ENCODE measurements at regions not wholly inside any gene's neighbourhood (a gene's known extent, or its start where the extent isn't known, plus 50 kb on each side); places are given as distances from the start of the nearest gene placed in this dataset.

GRCh38 chr9:134228649-134229048 is 64.3 kb upstream of the RNU6ATAC start (continued):
- no peak for TF ChIP-seq EGR1 (IDR thresholded peaks at IDR 0.05; ENCODE audit: borderline replicate concordance, low read depth, low read length)
- TF ChIP-seq SP1 (IDR thresholded peaks at IDR 0.05; ENCODE audit: low read depth, low read length): no peak
- no peak for TF ChIP-seq SIX5 (IDR thresholded peaks at IDR 0.05; ENCODE audit: low read depth, low read length)
